ENCODE measurements at regions not wholly inside any gene's neighbourhood (a gene's known extent, or its start where the extent isn't known, plus 50 kb on each side); places are given as distances from the start of the nearest gene placed in this dataset.
"Not testable (repeated sequence)": the region's sequence is repeated elsewhere in the genome, so short reads cannot be mapped to it uniquely, and the experiment has no call there.

DNA sequence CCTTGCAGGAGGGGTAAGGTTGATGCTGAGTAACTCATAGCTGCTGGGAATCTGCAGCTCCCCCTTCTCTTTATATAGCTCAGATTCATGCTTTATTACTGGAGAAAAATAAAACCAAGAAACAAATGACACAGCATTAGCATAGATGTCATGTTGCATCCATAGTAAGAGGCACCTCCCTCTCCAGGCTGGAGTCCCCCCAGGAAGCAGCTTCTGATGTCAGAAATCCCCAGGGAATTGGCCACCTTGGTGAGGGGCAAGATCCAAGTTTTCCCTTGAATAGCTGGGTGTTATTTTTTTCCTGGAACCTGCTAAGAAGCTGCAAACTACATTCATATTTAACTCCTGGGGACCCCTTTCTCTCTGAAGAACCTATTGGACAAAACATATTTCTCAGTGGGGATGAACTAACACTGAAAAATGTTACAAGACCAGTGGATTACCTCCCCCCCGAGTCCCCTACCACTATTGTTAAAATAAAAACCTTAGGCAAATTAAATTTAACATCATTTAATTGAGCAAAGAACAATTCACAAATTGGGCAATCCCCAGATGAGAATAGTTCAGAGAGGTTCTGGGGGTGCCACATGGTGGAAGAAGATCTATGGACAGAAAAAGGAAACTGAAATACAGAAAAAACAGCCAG is 163.7 kb upstream of the NAMPT start:
- Histone ChIP-seq H3K9me3 (no peaks in the 10 kb centered on the region), H3K36me3 (ENCODE audit: insufficient read depth in 1 of 2, low read depth in 1 of 2) (no peaks in the 10 kb centered on the region), H3K4me1 (no peaks in the 10 kb centered on the region), H3K27me3 (ENCODE audit: insufficient read depth in 3 of 3, low read length in 2 of 3) (peaks cover 0 to 4% (median 0%) of the 10 kb centered on the region in 3 donors), H3K27ac (no peak overlapping the region), H3K4me3 (no peak overlapping the region)
- intact Hi-C loops (cut with DNase I) = no loop called here
- DNase-seq = no peak
- TF ChIP-seq, protein P1, sequence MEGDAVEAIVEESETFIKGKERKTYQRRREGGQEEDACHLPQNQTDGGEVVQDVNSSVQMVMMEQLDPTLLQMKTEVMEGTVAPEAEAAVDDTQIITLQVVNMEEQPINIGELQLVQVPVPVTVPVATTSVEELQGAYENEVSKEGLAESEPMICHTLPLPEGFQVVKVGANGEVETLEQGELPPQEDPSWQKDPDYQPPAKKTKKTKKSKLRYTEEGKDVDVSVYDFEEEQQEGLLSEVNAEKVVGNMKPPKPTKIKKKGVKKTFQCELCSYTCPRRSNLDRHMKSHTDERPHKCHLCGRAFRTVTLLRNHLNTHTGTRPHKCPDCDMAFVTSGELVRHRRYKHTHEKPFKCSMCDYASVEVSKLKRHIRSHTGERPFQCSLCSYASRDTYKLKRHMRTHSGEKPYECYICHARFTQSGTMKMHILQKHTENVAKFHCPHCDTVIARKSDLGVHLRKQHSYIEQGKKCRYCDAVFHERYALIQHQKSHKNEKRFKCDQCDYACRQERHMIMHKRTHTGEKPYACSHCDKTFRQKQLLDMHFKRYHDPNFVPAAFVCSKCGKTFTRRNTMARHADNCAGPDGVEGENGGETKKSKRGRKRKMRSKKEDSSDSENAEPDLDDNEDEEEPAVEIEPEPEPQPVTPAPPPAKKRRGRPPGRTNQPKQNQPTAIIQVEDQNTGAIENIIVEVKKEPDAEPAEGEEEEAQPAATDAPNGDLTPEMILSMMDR (IDR thresholded peaks at IDR 0.05) = no peak
- no peak for ATAC-seq
- WGBS, 3 donors = 0 to 43% (median 25%) methylated on average over 1 of the region's 1 CpG

DNA sequence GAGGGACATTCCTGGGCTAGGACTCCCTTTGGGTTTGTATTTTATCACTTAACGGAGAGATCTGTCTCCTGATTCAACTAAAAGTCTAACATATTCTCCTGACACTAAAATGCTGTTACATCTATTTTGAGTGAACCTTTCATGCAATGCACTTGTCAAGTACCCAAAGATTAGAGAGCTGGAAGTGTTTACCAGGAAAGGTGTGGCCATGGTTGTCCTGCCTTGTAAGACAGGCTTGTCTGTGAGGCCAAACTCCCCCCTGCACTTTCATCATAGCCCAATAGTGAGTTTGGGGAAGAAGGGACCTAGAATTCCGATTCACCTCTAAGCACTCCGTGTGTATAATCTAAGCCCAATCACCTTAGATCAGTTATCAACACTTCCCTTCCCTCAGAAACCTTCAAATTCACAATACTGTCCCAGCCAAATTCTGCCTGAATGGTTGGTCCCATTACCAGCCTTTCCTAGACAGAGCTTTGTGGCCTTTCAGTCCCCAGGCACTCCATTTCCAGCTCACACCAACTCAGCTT is 162.6 kb upstream of the NAMPT start:
- no peaks in the 10 kb centered on the region for H3K36me3 ChIP-seq (ENCODE audit: insufficient read depth in 1 of 2, low read depth in 1 of 2)
- peaks cover 0 to 4% (median 0%) of the 10 kb centered on the region in 3 donors for H3K27me3 ChIP-seq (ENCODE audit: insufficient read depth in 3 of 3, low read length in 2 of 3)
- no peaks in the 10 kb centered on the region for H3K4me1 ChIP-seq
- DNase-seq = no peak
- no peak for ATAC-seq
- intact Hi-C loops (cut with DNase I) = no loop called here
- TF ChIP-seq, protein P1 (IDR thresholded peaks at IDR 0.05) = no peak
- no peak overlapping the region for H3K27ac ChIP-seq
- 91 to 95% (median 95%) methylated on average over 3 of the region's 3 CpGs for WGBS, 3 donors
- no peak overlapping the region for H3K4me3 ChIP-seq
- no peaks in the 10 kb centered on the region for H3K9me3 ChIP-seq

DNA sequence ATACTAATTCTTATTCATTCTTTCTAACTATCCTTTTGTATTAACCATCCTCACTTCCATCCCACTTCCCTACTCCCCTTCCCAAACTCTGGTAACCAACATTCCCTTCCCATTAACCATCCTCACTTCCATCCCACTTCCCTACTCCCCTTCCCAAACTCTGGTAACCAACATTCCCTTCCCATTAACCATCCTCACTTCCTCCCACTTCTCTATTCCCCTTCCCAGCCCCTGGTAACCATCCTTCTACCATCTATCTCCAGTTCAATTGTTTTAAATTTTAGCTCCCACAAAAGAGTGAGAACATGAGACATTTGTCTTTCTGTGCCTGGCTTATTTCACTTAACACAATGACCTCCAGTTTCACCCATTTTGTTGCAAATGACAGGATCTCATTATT is 160.6 kb upstream of the NAMPT start:
- H3K4me3 ChIP-seq; H3K27me3 ChIP-seq (ENCODE audit: insufficient read depth in 3 of 3, low read length in 2 of 3); intact Hi-C loops (cut with DNase I); H3K4me1 ChIP-seq; DNase-seq; H3K9me3 ChIP-seq; ATAC-seq; H3K27ac ChIP-seq; H3K36me3 ChIP-seq (ENCODE audit: insufficient read depth in 1 of 2, low read depth in 1 of 2): not testable (repeated sequence)

DNA sequence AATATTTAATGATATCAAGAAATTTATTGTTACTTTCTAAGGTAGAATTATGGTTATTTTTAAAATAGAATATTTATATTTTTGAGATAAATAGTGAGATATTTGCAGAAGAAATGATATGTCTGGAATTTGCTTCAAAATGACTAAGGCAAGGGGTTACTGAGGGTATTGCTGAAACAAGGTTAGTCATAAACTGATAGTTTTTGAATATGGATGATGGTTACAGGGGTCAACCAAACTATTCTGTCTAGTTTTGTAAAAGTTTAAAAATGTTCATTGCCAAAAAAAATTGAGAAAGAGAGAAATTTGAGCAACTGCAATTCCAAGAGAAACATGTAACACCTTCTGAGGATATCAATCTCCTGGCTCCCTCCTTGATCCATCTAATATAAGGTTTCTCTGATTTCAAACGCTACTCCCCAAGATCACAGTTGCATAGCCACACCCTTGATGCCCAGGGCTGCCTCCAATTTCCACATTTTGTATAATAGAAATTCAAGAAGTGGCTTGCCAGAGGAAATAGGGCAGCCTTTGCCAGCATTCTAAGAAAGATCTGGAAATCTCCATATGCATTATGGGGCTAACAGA is 159.4 kb upstream of the NAMPT start:
- TF ChIP-seq, protein P1 (IDR thresholded peaks at IDR 0.05) = no peak
- 42 to 45% (median 43%) methylated on average over 1 of the region's 1 CpG for WGBS, 3 donors
- intact Hi-C loops (cut with DNase I) = no loop called here
- Histone ChIP-seq H3K36me3 (ENCODE audit: insufficient read depth in 1 of 2, low read depth in 1 of 2) (no peaks in the 10 kb centered on the region), H3K9me3 (no peaks in the 10 kb centered on the region), H3K27ac (no peak overlapping the region), H3K4me3 (no peak overlapping the region), H3K4me1 (no peaks in the 10 kb centered on the region), H3K27me3 (ENCODE audit: insufficient read depth in 3 of 3, low read length in 2 of 3) (peaks cover 0 to 4% (median 0%) of the 10 kb centered on the region in 3 donors)
- DNase-seq = no peak
- ATAC-seq = no peak

DNA sequence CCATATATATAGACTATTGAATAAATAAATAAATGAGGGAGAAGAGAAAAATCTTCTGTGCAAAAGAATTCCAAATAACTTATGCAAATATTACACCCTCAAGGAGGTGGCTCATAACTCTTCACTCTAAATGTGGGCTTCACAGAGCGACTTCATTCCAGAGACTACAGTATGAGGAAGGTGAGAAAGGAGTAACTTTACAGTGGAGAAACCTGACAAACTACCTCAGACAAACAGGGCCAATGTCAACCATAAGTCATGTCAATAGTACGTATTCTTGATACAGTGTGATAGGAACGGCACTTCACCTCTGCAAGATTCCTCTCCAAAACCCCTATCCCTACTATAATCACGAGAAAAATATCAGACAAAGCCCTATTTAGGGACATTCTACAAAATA is 158.4 kb upstream of the NAMPT start:
- 83% methylated on average over 4 of the region's 4 CpGs for WGBS, 3 donors

More for the DNA sequence above, 158.4 kb upstream of the NAMPT start:
- no peak overlapping the region for H3K27ac ChIP-seq
- no peaks in the 10 kb centered on the region for H3K36me3 ChIP-seq (ENCODE audit: insufficient read depth in 1 of 2, low read depth in 1 of 2)
- TF ChIP-seq, protein P1 (IDR thresholded peaks at IDR 0.05) = no peak
- no peaks in the 10 kb centered on the region for H3K9me3 ChIP-seq
- DNase-seq = no peak
- H3K27me3 ChIP-seq (ENCODE audit: insufficient read depth in 3 of 3, low read length in 2 of 3) = peaks cover 0 to 4% (median 0%) of the 10 kb centered on the region in 3 donors
- no peak overlapping the region for H3K4me3 ChIP-seq
- no peak for ATAC-seq
- H3K4me1 ChIP-seq = no peaks in the 10 kb centered on the region
- intact Hi-C loops (cut with DNase I) = no loop called here
